Body of pancreas (tissue), 4 donors: ENCODE measurements at regions not wholly inside any gene's neighbourhood (a gene's known extent, or its start where the extent isn't known, plus 50 kb on each side); places are given as distances from the start of the nearest gene placed in this dataset.

ENCODE experiments used
- POLR2A ChIP-seq, 3 donors: fragments of 450-650 bp; IDR thresholded peaks; one replicate each; pipeline ENCODE4 v1.6.1; 2016; ENCODE audit warnings: antibody characterized with exemption in 3 of 3, mild to moderate bottlenecking in 2 of 3
- TF ChIP-seq, protein P1 (sequence below), 7 experiments: fragments of 450-650 bp in 4 of 7; fragments of 200-600 bp in 3 of 7; sonication (generic) in 3 of 7; IDR thresholded peaks; one replicate each; pipeline ENCODE4 v1.5.1; 2016 to 2019; ENCODE audit warnings: antibody characterized with exemption in 7 of 7

GRCh38 chr2:194103941-194104659 is 1552.9 kb upstream of the SLC39A10 start:
- TF ChIP-seq POLR2A (IDR thresholded peaks at IDR 0.05), result no peak
- TF ChIP-seq, protein P1, sequence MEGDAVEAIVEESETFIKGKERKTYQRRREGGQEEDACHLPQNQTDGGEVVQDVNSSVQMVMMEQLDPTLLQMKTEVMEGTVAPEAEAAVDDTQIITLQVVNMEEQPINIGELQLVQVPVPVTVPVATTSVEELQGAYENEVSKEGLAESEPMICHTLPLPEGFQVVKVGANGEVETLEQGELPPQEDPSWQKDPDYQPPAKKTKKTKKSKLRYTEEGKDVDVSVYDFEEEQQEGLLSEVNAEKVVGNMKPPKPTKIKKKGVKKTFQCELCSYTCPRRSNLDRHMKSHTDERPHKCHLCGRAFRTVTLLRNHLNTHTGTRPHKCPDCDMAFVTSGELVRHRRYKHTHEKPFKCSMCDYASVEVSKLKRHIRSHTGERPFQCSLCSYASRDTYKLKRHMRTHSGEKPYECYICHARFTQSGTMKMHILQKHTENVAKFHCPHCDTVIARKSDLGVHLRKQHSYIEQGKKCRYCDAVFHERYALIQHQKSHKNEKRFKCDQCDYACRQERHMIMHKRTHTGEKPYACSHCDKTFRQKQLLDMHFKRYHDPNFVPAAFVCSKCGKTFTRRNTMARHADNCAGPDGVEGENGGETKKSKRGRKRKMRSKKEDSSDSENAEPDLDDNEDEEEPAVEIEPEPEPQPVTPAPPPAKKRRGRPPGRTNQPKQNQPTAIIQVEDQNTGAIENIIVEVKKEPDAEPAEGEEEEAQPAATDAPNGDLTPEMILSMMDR (IDR thresholded peaks at IDR 0.05), result no peak
